ENCODE measurements at regions not wholly inside any gene's neighbourhood (a gene's known extent, or its start where the extent isn't known, plus 50 kb on each side); places are given as distances from the start of the nearest gene placed in this dataset.

DNA sequence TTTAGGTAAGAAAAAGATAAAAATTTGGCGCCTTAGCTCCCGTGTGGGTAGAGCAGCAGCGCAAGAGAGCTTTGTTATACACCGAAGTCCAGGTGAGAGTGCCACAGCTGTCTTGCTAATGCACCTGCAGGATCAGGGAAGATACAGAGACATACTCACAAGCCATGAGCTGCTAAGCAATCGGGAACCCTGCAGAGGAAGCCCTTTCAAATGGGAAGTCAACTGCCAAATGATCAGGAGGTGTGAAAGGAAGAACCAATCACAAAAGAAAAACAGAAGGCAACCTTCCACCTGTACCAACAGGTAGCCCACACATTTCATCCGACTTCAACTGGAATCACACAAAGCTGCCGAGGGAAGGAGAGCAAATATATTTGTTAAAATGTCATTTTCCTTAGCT is 610.5 kb upstream of the PFKP start:
- TF ChIP-seq YY1 (IDR thresholded peaks at IDR 0.05; ENCODE audit: insufficient read depth, insufficient read length) (no peak), ZNF274 (IDR thresholded peaks at IDR 0.05; ENCODE audit: low read depth, low read length) (no peak), SUZ12 (IDR thresholded peaks at IDR 0.05; ENCODE audit: extremely low read depth, insufficient read depth, insufficient read length) (no peak)

All from NT2/D1 (cell line).